Loucy (cell line): ENCODE measurements at regions not wholly inside any gene's neighbourhood (a gene's known extent, or its start where the extent isn't known, plus 50 kb on each side); places are given as distances from the start of the nearest gene placed in this dataset.

ENCODE experiments used
- H2AFZ ChIP-seq: fragments of 200-600 bp; sonication (generic); 2 replicates; pipeline ENCODE4 v1.6.0; 2016; ENCODE audit warnings: antibody characterized with exemption, mild to moderate bottlenecking, low read length, moderate library complexity
- H3F3A ChIP-seq: fragments of 200-600 bp; 2 replicates; pipeline ENCODE4 v1.6.0; 2016; ENCODE audit warnings: antibody characterized with exemption, low read depth, mild to moderate bottlenecking
- H3K27me3 ChIP-seq: fragments of 200-600 bp; sonication (generic); 2 replicates; pipeline ENCODE4 v1.6.1; 2014; ENCODE audit warnings: low read length, mild to moderate bottlenecking; ENCODE audit not compliant: insufficient read depth, poor library complexity, severe bottlenecking
- H3K36me3 ChIP-seq: fragments of 200-600 bp; sonication (generic); 2 replicates; pipeline ENCODE4 v1.6.1; 2016; ENCODE audit warnings: low read length; ENCODE audit not compliant: insufficient read depth
- H3K4me1 ChIP-seq: fragments of 200-600 bp; sonication (generic); 2 replicates; pipeline ENCODE4 v1.5.1; 2014; ENCODE audit warnings: low read length, mild to moderate bottlenecking; ENCODE audit not compliant: insufficient read depth, poor library complexity, severe bottlenecking
- H3K4me2 ChIP-seq: fragments of 200-600 bp; sonication (generic); 2 replicates; pipeline ENCODE4 v1.6.0; 2014; ENCODE audit warnings: antibody characterized with exemption, low read length, low read depth, mild to moderate bottlenecking; ENCODE audit not compliant: poor library complexity, severe bottlenecking
- H3K4me3 ChIP-seq: fragments of 200-600 bp; sonication (generic); 2 replicates; pipeline ENCODE4 v1.5.1; 2014; ENCODE audit warnings: low read length, mild to moderate bottlenecking, mixed read lengths; ENCODE audit not compliant: poor library complexity, severe bottlenecking
- H3K79me2 ChIP-seq: fragments of 200-600 bp; sonication (generic); 2 replicates; pipeline ENCODE4 v1.6.1; 2014; ENCODE audit warnings: low read length; ENCODE audit not compliant: insufficient read depth
- H3K9ac ChIP-seq: fragments of 200-600 bp; sonication (generic); 2 replicates; pipeline ENCODE4 v1.6.0; 2014; ENCODE audit warnings: mild to moderate bottlenecking, low read depth, low read length, moderate library complexity; ENCODE audit not compliant: poor library complexity, severe bottlenecking
- H3K9me2 ChIP-seq: fragments of 200-600 bp; sonication (generic); replicated peaks from 2 replicates; pipeline ENCODE4 v1.6.1; 2016; ENCODE audit warnings: low read depth, low read length, mixed read lengths
- H3K9me3 ChIP-seq: fragments of 200-600 bp; sonication (generic); 2 replicates; pipeline ENCODE4 v1.6.1; 2014; ENCODE audit warnings: mild to moderate bottlenecking, antibody characterized with exemption, low read length, low read depth; ENCODE audit not compliant: insufficient read depth
- H4K20me1 ChIP-seq: fragments of 200-600 bp; sonication (generic); 2 replicates; pipeline ENCODE4 v1.6.0; 2014; ENCODE audit warnings: antibody characterized with exemption, low read length, mild to moderate bottlenecking; ENCODE audit not compliant: insufficient read depth, poor library complexity, severe bottlenecking
- EZH2phosphoT487 ChIP-seq: fragments of 200-600 bp; IDR thresholded peaks from 2 replicates; pipeline ENCODE4 v1.6.1; 2018; ENCODE audit warnings: antibody characterized with exemption, mild to moderate bottlenecking, moderate library complexity, borderline replicate concordance
- TF ChIP-seq, protein P1 (sequence below): fragments of 200-600 bp; sonication (generic); conservative IDR thresholded peaks from 2 replicates; pipeline ENCODE4 v1.5.1; 2014; ENCODE audit warnings: mild to moderate bottlenecking, antibody characterized with exemption, low read length

DNA sequence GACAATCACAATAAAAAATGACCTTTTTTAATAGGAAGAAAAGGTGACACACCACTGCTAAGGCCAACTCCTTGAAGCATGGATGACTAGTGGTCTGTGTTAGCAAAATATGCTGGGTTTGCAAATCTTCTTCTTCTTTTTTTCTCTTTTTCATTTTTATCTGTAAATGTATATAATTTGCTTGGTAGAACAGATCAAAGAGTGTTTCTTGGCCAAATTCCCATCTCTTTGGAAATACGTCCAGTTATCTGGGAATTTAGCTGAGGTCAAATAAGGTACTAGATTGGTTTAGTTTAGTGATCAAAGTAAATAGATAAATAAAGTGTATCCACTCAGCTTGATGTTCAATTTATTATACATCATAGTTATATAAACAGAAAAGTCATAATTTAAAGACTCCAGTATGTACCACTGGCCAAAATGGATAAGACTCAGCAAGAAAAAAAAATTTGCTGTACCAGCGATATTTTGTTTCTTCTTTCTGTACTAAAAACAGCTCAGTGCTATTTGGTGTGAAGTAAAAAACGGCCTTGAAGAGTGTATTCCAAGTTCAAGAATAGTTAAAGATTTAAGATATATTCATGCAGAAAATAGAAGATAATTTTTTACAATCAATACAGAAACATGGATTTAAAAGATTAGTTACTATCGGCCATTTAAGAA is 738.6 kb upstream of the PIK3C3 start:
- no peaks in the 10 kb centered on the region for H3K9me3 ChIP-seq
- H3K4me1 ChIP-seq = no peaks in the 10 kb centered on the region
- no peak overlapping the region for H3K4me3 ChIP-seq
- H3K9me2 ChIP-seq = no peaks in the 10 kb centered on the region
- no peaks in the 10 kb centered on the region for H4K20me1 ChIP-seq
- no peaks in the 10 kb centered on the region for H3K36me3 ChIP-seq
- H2AFZ ChIP-seq = no peak overlapping the region
- no peaks in the 10 kb centered on the region for H3K79me2 ChIP-seq
- no peak for TF ChIP-seq EZH2phosphoT487
- TF ChIP-seq, protein P1, sequence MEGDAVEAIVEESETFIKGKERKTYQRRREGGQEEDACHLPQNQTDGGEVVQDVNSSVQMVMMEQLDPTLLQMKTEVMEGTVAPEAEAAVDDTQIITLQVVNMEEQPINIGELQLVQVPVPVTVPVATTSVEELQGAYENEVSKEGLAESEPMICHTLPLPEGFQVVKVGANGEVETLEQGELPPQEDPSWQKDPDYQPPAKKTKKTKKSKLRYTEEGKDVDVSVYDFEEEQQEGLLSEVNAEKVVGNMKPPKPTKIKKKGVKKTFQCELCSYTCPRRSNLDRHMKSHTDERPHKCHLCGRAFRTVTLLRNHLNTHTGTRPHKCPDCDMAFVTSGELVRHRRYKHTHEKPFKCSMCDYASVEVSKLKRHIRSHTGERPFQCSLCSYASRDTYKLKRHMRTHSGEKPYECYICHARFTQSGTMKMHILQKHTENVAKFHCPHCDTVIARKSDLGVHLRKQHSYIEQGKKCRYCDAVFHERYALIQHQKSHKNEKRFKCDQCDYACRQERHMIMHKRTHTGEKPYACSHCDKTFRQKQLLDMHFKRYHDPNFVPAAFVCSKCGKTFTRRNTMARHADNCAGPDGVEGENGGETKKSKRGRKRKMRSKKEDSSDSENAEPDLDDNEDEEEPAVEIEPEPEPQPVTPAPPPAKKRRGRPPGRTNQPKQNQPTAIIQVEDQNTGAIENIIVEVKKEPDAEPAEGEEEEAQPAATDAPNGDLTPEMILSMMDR = no peak
- H3K27me3 ChIP-seq = no peaks in the 10 kb centered on the region
- no peak overlapping the region for H3K4me2 ChIP-seq
- H3K9ac ChIP-seq = no peak overlapping the region
- no peaks in the 10 kb centered on the region for H3F3A ChIP-seq

DNA sequence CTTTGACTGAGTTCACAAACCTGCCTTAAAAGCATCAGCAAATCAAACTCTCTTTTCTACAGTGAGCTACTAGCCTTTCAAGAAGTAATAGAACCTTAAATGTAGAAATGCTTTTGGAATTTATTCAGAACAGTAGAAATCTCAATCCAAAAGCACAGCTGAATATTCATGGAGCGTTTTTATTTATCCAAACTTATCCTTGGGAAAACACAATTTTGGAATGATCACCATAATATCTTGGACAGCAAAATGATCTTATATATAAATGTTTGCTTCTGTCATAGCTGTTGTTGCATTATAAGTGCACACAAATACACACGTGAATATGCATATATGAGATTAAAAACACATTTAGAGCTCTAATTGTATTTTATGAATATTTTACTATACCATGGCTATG is 747.3 kb upstream of the PIK3C3 start:
- H3K9me3 ChIP-seq = no peaks in the 10 kb centered on the region
- no peak overlapping the region for H3K4me2 ChIP-seq
- H3K79me2 ChIP-seq = no peaks in the 10 kb centered on the region
- no peak for TF ChIP-seq EZH2phosphoT487
- no peak overlapping the region for H3K9ac ChIP-seq
- no peak overlapping the region for H3K4me3 ChIP-seq
- no peaks in the 10 kb centered on the region for H3K27me3 ChIP-seq
- no peaks in the 10 kb centered on the region for H4K20me1 ChIP-seq
- H3K4me1 ChIP-seq = no peaks in the 10 kb centered on the region
- no peaks in the 10 kb centered on the region for H3F3A ChIP-seq
- no peaks in the 10 kb centered on the region for H3K9me2 ChIP-seq
- no peak overlapping the region for H2AFZ ChIP-seq
- no peaks in the 10 kb centered on the region for H3K36me3 ChIP-seq

DNA sequence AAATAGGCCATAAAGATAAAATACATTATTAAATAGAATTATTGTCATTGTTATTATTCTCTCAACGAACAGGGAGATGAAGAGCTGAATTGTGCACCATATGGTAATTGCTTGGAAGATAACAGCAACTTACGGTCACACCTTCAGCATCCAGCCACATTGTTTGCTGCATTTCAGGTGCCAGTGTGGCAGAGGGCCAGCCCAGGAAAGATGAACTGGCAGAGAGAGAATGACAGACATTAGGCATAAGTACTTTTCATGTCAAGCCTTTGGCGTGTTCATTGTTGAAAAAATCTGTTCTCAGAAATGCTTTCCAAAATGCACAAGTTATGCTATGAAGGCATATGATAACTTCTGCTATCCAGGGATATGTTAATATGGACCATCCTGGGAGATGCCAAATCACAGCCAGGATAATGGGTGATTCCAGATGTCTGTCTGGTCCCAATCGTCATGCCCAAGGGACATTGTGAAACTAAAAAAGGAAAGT is 748.6 kb upstream of the PIK3C3 start:
- no peaks in the 10 kb centered on the region for H3F3A ChIP-seq
- TF ChIP-seq EZH2phosphoT487 = no peak
- TF ChIP-seq, protein P1 = no peak
- no peaks in the 10 kb centered on the region for H3K27me3 ChIP-seq
- no peaks in the 10 kb centered on the region for H3K4me1 ChIP-seq
- no peaks in the 10 kb centered on the region for H4K20me1 ChIP-seq
- no peaks in the 10 kb centered on the region for H3K36me3 ChIP-seq
- H3K9ac ChIP-seq = no peak overlapping the region
- no peak overlapping the region for H3K4me3 ChIP-seq
- H2AFZ ChIP-seq = no peak overlapping the region
- no peaks in the 10 kb centered on the region for H3K9me2 ChIP-seq
- no peak overlapping the region for H3K4me2 ChIP-seq
- H3K9me3 ChIP-seq = no peaks in the 10 kb centered on the region
- H3K79me2 ChIP-seq = no peaks in the 10 kb centered on the region

DNA sequence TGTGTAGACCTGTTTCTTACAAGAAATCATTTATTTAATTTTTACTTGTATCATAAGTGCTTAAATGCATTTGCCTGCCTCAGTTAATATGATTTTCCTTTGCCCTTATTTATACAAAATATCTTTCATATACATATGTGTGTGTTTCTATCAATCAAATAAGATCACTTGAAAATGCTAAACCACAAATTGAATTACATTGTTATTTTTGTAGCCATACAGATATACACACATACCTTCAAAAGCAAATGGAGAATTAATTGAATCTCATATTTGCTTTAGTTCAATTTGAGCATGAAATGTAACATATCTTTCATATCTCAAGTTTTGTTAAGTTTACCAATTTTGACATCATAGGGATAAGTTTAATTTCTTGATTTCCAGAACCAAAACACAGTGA is 755.8 kb upstream of the PIK3C3 start:
- TF ChIP-seq, protein P1 = no peak
- TF ChIP-seq EZH2phosphoT487 = no peak
- Histone ChIP-seq H3K27me3 (no peaks in the 10 kb centered on the region), H3K9me2 (no peaks in the 10 kb centered on the region)

More for the DNA sequence above, 755.8 kb upstream of the PIK3C3 start:
- Histone ChIP-seq H3F3A (no peaks in the 10 kb centered on the region), H3K4me3 (no peak overlapping the region), H3K4me2 (no peak overlapping the region), H3K9me3 (no peaks in the 10 kb centered on the region), H2AFZ (no peak overlapping the region), H3K9ac (no peak overlapping the region), H3K79me2 (no peaks in the 10 kb centered on the region), H3K36me3 (no peaks in the 10 kb centered on the region), H4K20me1 (no peaks in the 10 kb centered on the region), H3K4me1 (no peaks in the 10 kb centered on the region)
